K562 (cell line): ENCODE measurements at regions not wholly inside any gene's neighbourhood (a gene's known extent, or its start where the extent isn't known, plus 50 kb on each side); places are given as distances from the start of the nearest gene placed in this dataset.

Source experiments
- BCOR ChIP-seq: fragments of 450-650 bp; IDR thresholded peaks from 2 replicates; pipeline ENCODE4 v1.6.1; 2016
- BHLHE40 ChIP-seq: IDR thresholded peaks from 2 replicates; pipeline ENCODE4 v1.6.1; 2011; ENCODE audit warnings: low read length, improper control_type of control experiment
- CBFA2T2 ChIP-seq: fragments of 450-650 bp; conservative IDR thresholded peaks from 2 replicates; pipeline ENCODE4 v1.6.1; 2017; ENCODE audit warnings: mild to moderate bottlenecking
- CBFA2T3 ChIP-seq: fragments of 450-650 bp; IDR thresholded peaks from 2 replicates; pipeline ENCODE4 v1.6.1; 2017
- CEBPZ ChIP-seq: fragments of 150-350 bp; IDR thresholded peaks from 2 replicates; pipeline ENCODE4 v1.6.1; 2014; ENCODE audit warnings: low read depth, mild to moderate bottlenecking, low read length, borderline replicate concordance
- CXXC5 ChIP-seq: fragments of 250-450 bp; sonication (Bioruptor Pico); IDR thresholded peaks from 2 replicates; pipeline ENCODE4 v1.8.0; 2022; ENCODE audit warnings: inconsistent platforms, mild to moderate bottlenecking, moderate library complexity
- DNMT1 ChIP-seq: fragments of 450-650 bp; IDR thresholded peaks from 2 replicates; pipeline ENCODE4 v1.6.1; 2016; ENCODE audit warnings: antibody characterized with exemption, mild to moderate bottlenecking
- EWSR1 ChIP-seq: fragments of 450-650 bp; IDR thresholded peaks from 2 replicates; pipeline ENCODE4 v1.6.1; 2018; ENCODE audit warnings: borderline replicate concordance, mild to moderate bottlenecking, low read depth, moderate library complexity; ENCODE audit not compliant: partially characterized antibody
- HLTF ChIP-seq: fragments of 450-650 bp; IDR thresholded peaks from 2 replicates; pipeline ENCODE4 v1.6.1; 2016
- JUND ChIP-seq, 2 experiments: IDR thresholded peaks; 2 replicates in 1 of 2; 3 replicates in 1 of 2; pipeline ENCODE4 v1.6.1; 2011; ENCODE audit warnings: borderline replicate concordance in 2 of 2, low read depth in 2 of 2, low read length in 2 of 2, improper control_type of control experiment in 1 of 2, missing biosample characterization in 1 of 2, missing genetic modification characterization in 1 of 2, missing genetic modification reagents in 1 of 2
- KLF16 ChIP-seq: IDR thresholded peaks from 2 replicates; pipeline ENCODE4 v1.6.1; 2016; ENCODE audit warnings: antibody characterized with exemption
- SLC30A9 ChIP-seq: fragments of 250-450 bp; sonication (Bioruptor Pico); IDR thresholded peaks from 2 replicates; pipeline ENCODE4 v1.8.0; 2022; ENCODE audit warnings: mild to moderate bottlenecking, moderate library complexity
- SMARCA4 ChIP-seq: fragments of 450-650 bp; IDR thresholded peaks from 2 replicates; pipeline ENCODE4 v1.6.1; 2016
- SNIP1 ChIP-seq: fragments of 450-650 bp; IDR thresholded peaks from 2 replicates; pipeline ENCODE4 v1.7.1; 2017; ENCODE audit warnings: low read depth, mild to moderate bottlenecking
- SRF ChIP-seq, 2 experiments: fragments of 250-450, 450-650 bp in 1 of 2; sonication (Bioruptor Pico) in 1 of 2; sonication (generic) in 1 of 2; formaldehyde crosslinking; IDR thresholded peaks; 2 replicates each; pipeline versions ENCODE4 v1.5.0 to v1.5.1; 2020 to 2022; ENCODE audit warnings: mild to moderate bottlenecking in 1 of 2, missing genetic modification reagents in 1 of 2
- TAF15 ChIP-seq: fragments of 200-400 bp; formaldehyde crosslinking; IDR thresholded peaks from 2 replicates; pipeline ENCODE4 v1.6.1; 2017; ENCODE audit warnings: mild to moderate bottlenecking, low read depth, low read length, moderate library complexity
- TEAD1 ChIP-seq, 2 experiments: fragments of 450-650 bp in 1 of 2; sonication (generic) in 1 of 2; formaldehyde crosslinking; IDR thresholded peaks; 2 replicates each; pipeline versions ENCODE4 v1.4.0 to v1.8.0; 2020 to 2022; ENCODE audit warnings: mild to moderate bottlenecking in 2 of 2, missing genetic modification reagents in 1 of 2
- TEAD4 ChIP-seq, 2 experiments: sonication (generic) in 1 of 2; formaldehyde crosslinking in 1 of 2; IDR thresholded peaks; 2 replicates each; pipeline versions ENCODE4 v1.6.1 to v1.8.0; 2012 to 2022; ENCODE audit warnings: borderline replicate concordance in 1 of 2, inconsistent platforms in 1 of 2, low read length in 1 of 2, mild to moderate bottlenecking in 1 of 2, missing genetic modification reagents in 1 of 2
- TRIM25 ChIP-seq: fragments of 450-650 bp; IDR thresholded peaks from 2 replicates; pipeline ENCODE4 v1.7.0; 2016; ENCODE audit warnings: borderline replicate concordance
- TRIM28 ChIP-seq: fragments of 450-650 bp; IDR thresholded peaks from 2 replicates; pipeline ENCODE4 v1.6.1; 2017
- YY1 ChIP-seq, 3 experiments: IDR thresholded peaks; 2 replicates each; pipeline ENCODE4 v1.6.1; 2011; ENCODE audit warnings: low read length in 2 of 3, mild to moderate bottlenecking in 2 of 3, moderate library complexity in 2 of 3, borderline replicate concordance in 1 of 3, control low read depth in 1 of 3, low read depth in 1 of 3; ENCODE audit not compliant: insufficient read depth in 3 of 3, insufficient replicate concordance in 2 of 3, control insufficient read depth in 1 of 3, insufficient read length in 1 of 3; ENCODE audit errors: extremely low read depth in 1 of 3
- TF ChIP-seq, protein P1 (sequence below): fragments of 250-450 bp; sonication (Bioruptor Pico); IDR thresholded peaks from 2 replicates; pipeline ENCODE4 v1.6.1; 2021; ENCODE audit warnings: mild to moderate bottlenecking

DNA sequence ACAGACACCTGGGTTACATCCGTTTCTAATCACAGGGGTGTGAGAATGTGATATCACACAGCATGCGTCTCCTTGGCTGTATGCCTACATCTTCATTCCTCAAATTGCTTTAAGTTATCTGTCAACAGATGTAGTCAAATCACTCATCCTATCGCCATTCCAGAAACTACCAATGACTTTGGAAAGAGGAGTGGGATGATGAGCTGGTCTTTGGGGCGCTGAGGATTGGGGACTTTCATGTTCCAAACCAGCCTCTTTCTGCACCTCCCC, 104.8 kb downstream of the NAV1 start (continued):
- TF ChIP-seq CEBPZ (no peak), SNIP1 (no peak), CBFA2T2 (peak; percentile 57), SLC30A9 (CRISPR knock-in tag) (no peak), YY1 (IDR thresholded peaks at IDR 0.05; ENCODE audit: borderline replicate concordance in 1 of 3, control insufficient read depth in 1 of 3, extremely low read depth in 1 of 3, insufficient read depth in 3 of 3, insufficient read length in 1 of 3, insufficient replicate concordance in 2 of 3, low read depth in 1 of 3, low read length in 2 of 3) (no peak), TRIM25 (no peak), HLTF (no peak), JUND (IDR thresholded peaks at IDR 0.05; ENCODE audit: borderline replicate concordance, low read depth, low read length) (no peak), JUND (tag; IDR thresholded peaks at IDR 0.05; ENCODE audit: borderline replicate concordance, low read depth, low read length) (no peak), TAF15 (no peak), EWSR1 (no peak), TRIM28 (no peak), BHLHE40 (no peak), TEAD4 (IDR thresholded peaks at IDR 0.05; ENCODE audit: low read length) (peak; percentile 36; the same call in 1 of the 2 replicates), TEAD4 (CRISPR knock-in tag; IDR thresholded peaks at IDR 0.05; ENCODE audit: borderline replicate concordance) (no peak), BCOR (no peak), CBFA2T3 (peak; percentile 81), TEAD1 (CRISPR knock-in tag; IDR thresholded peaks at IDR 0.05) (no peak), CXXC5 (no peak), SRF (CRISPR knock-in tag; IDR thresholded peaks at IDR 0.05) (no peak), SMARCA4 (no peak), KLF16 (no peak), DNMT1 (no peak)
- TF ChIP-seq, protein P1, sequence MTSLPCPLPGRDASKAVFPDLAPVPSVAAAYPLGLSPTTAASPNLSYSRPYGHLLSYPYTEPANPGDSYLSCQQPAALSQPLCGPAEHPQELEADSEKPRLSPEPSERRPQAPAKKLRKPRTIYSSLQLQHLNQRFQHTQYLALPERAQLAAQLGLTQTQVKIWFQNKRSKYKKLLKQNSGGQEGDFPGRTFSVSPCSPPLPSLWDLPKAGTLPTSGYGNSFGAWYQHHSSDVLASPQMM: no peak
